Stimulated activated CD4-positive, alpha-beta T cell treated with anti-CD3 and anti-CD28 coated beads, Interleukin-4, amount 100 ng/mL, for 48 hours (primary cell): ENCODE measurements at regions not wholly inside any gene's neighbourhood (a gene's known extent, or its start where the extent isn't known, plus 50 kb on each side); places are given as distances from the start of the nearest gene placed in this dataset.
A peak's percentile ranks its signal among the peaks of the same experiment; 100 is the strongest.

Source experiments
- DNase-seq, 2 donors: peaks; one replicate each; pipeline ENCODE4 v3.0.0-alpha.2; 2020; ENCODE audit warnings: low read depth in 2 of 2

- DNase-seq, result no peak
Observed at GRCh38 chr2:235263205-235264120, 230.4 kb upstream of the AGAP1 start.

GRCh38 chr2:235264121-235264493 is 229.7 kb upstream of the AGAP1 start:
- no peak for DNase-seq

GRCh38 chr2:235264512-235264911 is 229.3 kb upstream of the AGAP1 start:
- DNase-seq, result no peak

- no peak for DNase-seq
Observed at GRCh38 chr2:235265348-235265965, 228.4 kb upstream of the AGAP1 start.

- no peak for DNase-seq
Observed at GRCh38 chr2:235267251-235267650, 226.6 kb upstream of the AGAP1 start.

GRCh38 chr2:235268535-235268934 is 225.3 kb upstream of the AGAP1 start:
- DNase-seq, result no peak

GRCh38 chr2:235270291-235270690 is 223.6 kb upstream of the AGAP1 start:
- no peak for DNase-seq

- peak; percentile 32 to 45 for DNase-seq
Observed at GRCh38 chr2:235270956-235271355, 222.9 kb upstream of the AGAP1 start.

GRCh38 chr2:235271936-235272335 is 221.9 kb upstream of the AGAP1 start:
- DNase-seq, result no peak

GRCh38 chr2:235274023-235274422 is 219.8 kb upstream of the AGAP1 start:
- no peak for DNase-seq

GRCh38 chr2:235277485-235277884 is 216.4 kb upstream of the AGAP1 start:
- no peak for DNase-seq

- DNase-seq, result no peak
Observed at GRCh38 chr2:235278771-235279355, 215.0 kb upstream of the AGAP1 start.

- DNase-seq, result no peak
Observed at GRCh38 chr2:235279965-235280364, 213.9 kb upstream of the AGAP1 start.

GRCh38 chr2:235283246-235283645 is 210.6 kb upstream of the AGAP1 start:
- DNase-seq, result no peak

- no peak for DNase-seq
Observed at GRCh38 chr2:235286622-235287374, 207.0 kb upstream of the AGAP1 start.

GRCh38 chr2:235287375-235287733 is 206.5 kb upstream of the AGAP1 start:
- DNase-seq, result no peak

GRCh38 chr2:235291461-235291860 is 202.4 kb upstream of the AGAP1 start:
- DNase-seq, result no peak

GRCh38 chr2:235293061-235293460 is 200.8 kb upstream of the AGAP1 start:
- no peak for DNase-seq

GRCh38 chr2:235295831-235296230 is 198.0 kb upstream of the AGAP1 start:
- no peak for DNase-seq

- DNase-seq, result no peak
Observed at GRCh38 chr2:235300368-235301201, 193.3 kb upstream of the AGAP1 start.
